ENCODE measurements at regions not wholly inside any gene's neighbourhood (a gene's known extent, or its start where the extent isn't known, plus 50 kb on each side); places are given as distances from the start of the nearest gene placed in this dataset.
"Not testable (repeated sequence)": the region's sequence is repeated elsewhere in the genome, so short reads cannot be mapped to it uniquely, and the experiment has no call there.

- no peak for DNase-seq (ENCODE audit: low spot score)
- ATAC-seq = no peak
- intact Hi-C loops (cut with DNase I) = no loop called here
Observed at GRCh38 chr17:33529816-33530215, 236.7 kb upstream of the ASIC2 start.

GRCh38 chr17:33531311-33531710, 238.2 kb upstream of the ASIC2 start:
- intact Hi-C loops (cut with DNase I) = no loop called here
- no peak for ATAC-seq

DNA sequence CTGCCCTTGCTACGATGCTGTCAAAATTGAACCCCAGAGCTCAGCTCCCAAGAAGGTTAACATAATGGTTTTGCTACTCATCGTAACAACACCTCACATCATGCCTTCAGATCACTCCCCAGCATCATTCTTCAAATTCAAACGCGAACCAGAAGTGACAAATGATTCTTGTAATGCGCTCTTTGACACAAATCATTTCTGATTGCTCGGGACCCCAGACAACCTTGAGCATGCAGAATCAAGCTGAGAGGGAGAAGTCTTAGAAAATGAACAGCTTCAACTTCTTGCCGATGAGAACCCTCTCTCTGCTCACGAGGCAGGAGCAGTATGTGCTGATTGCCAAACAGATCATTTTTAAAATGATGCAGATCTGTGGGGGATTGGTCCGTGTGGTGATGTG, 241.0 kb upstream of the ASIC2 start:
- ATAC-seq (no peak), DNase-seq (ENCODE audit: low spot score) (no peak)
- intact Hi-C loops (cut with DNase I) = no loop called here

More at GRCh38 chr17:33531311-33531710, 238.2 kb upstream of the ASIC2 start:
- no peak for DNase-seq (ENCODE audit: low spot score)

DNA sequence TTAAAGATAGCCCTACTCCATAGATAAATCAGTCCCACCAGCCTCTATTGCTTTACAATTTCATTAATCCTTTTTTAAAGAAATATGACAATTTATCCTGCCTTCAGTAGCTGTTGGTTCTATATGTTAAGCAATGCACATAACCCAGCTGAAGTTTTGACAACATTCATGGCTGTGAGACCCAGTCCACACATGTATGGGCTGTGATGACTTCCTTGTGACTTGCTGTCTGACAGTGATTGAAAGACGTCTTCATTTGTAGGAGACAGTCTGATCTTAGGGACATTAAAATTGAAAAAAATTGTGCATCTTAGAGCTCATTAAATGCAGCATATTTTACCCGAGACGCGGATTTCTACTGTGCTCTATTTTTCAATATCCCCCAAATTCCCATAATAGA, 252.0 kb upstream of the ASIC2 start:
- ATAC-seq (no peak), DNase-seq (ENCODE audit: low spot score) (no peak)
- intact Hi-C loops (cut with DNase I) = no loop called here

- no peak for ATAC-seq
- intact Hi-C loops (cut with DNase I) = no loop called here
- DNase-seq (ENCODE audit: low spot score) = no peak
Observed at GRCh38 chr17:33550261-33550660, 257.2 kb upstream of the ASIC2 start.

DNA sequence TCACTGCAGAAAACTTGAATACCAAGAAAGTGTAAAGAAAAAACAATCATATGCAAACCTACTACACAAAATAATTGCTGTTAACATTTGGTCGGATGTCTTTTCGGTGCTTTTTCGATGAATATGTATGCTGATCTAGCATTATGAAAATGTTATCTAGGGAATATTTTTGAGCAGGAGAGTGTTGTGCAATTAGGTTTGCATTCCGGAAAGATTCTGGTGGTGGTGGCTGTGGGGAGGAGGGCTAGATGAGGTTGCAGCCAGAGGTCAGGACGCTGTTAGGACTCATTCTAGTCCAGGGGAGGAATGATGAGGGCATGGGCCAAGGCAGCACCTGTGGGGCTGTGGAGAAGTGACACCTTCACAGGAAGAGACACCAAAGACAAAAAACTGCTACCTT, 258.0 kb upstream of the ASIC2 start:
- intact Hi-C loops (cut with DNase I) = no loop called here
- DNase-seq (ENCODE audit: low spot score) (no peak), ATAC-seq (no peak)

GRCh38 chr17:33551911-33552310, 258.8 kb upstream of the ASIC2 start:
- intact Hi-C loops (cut with DNase I) = no loop called here
- ATAC-seq (no peak), DNase-seq (ENCODE audit: low spot score) (no peak)

- intact Hi-C loops (cut with DNase I) = no loop called here
- DNase-seq (ENCODE audit: low spot score) (no peak), ATAC-seq (no peak)
Observed at GRCh38 chr17:33560165-33560564, 267.1 kb upstream of the ASIC2 start.

- intact Hi-C loops (cut with DNase I) = no loop called here
- DNase-seq (ENCODE audit: low spot score) (no peak), ATAC-seq (no peak)
Observed at GRCh38 chr17:33560871-33561270, 267.8 kb upstream of the ASIC2 start.

DNA sequence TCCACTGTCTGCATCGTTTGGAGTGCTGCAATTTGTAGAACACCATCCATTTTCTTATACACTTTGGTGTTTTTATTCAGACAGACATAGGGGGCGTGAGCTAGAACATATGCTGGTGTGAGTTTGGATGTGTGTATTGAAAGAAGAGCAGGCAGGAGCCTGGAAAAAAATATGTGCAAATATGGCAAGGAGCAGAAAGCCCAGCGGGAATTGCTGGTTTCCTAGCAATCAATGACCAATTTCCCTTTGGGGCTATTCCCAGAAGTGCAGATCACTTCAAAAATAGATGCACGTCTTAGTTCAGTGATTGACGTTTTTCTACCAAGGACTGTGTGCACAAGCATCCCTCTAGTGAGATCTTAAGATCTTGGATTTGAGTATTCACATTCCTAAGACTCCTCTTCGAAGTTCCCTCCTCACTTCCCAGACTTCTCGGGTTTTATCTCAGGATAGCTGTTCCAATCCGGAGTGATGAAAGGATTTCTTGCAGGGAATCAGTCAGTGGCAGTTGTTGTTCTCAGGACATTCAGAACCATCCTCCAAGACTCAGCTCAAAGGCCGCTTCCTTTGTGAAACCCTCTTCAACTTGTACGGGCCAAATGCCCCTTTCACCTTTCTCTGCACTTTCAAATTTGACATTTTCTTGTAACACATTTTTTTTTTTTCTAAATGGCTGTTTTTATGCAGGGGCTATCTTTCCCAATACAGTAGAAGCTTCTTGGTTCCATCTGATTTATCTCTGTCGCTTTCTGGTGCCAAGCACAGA, 268.7 kb upstream of the ASIC2 start:
- DNase-seq (ENCODE audit: low spot score) (no peak), ATAC-seq (no peak)
- intact Hi-C loops (cut with DNase I) = no loop called here

DNA sequence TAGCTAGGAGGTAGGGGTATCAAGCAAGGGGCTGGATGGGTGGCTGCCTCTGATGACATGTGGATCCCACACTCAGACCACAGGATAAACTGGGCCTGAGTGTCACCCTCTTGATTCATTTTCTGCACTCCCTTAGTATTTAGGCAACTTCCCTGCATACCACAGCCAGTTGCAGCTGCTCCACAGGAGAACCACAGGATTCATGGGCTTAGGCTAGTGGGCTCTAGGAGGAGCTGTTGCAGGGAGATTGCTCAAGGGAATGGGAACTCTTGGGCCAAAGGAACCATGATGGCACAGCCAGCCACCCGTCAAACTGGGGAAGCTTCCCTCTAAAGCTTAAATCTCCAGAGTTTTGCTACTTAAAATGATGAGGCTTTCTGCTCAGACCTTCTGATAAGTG, 269.7 kb upstream of the ASIC2 start:
- no peak for DNase-seq (ENCODE audit: low spot score)
- intact Hi-C loops (cut with DNase I) = no loop called here
- no peak for ATAC-seq

GRCh38 chr17:33564146-33564545, 271.1 kb upstream of the ASIC2 start:
- DNase-seq (ENCODE audit: low spot score) (no peak), ATAC-seq (no peak)
- intact Hi-C loops (cut with DNase I) = no loop called here

DNA sequence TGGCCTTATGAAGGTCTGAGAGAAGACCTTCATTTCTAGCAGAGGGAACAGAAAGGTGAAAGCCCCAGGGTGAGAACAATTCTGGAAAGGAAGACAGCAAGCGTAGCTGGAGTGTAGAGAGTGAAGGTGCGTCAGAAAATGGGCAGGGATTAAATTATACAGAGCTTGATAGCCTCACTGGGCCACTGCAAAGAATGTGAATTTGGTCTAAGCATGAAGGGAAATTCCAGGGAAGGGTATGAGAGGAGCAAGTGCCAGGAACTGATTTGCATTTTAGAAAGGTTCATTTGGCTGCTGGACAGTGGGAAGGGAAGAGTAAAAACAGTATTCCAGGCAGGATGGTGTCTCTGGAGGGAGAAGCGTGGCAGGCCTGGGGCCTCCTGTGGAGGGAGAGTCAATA, 274.1 kb upstream of the ASIC2 start:
- no peak for DNase-seq (ENCODE audit: low spot score)
- intact Hi-C loops (cut with DNase I) = no loop called here
- no peak for ATAC-seq

DNA sequence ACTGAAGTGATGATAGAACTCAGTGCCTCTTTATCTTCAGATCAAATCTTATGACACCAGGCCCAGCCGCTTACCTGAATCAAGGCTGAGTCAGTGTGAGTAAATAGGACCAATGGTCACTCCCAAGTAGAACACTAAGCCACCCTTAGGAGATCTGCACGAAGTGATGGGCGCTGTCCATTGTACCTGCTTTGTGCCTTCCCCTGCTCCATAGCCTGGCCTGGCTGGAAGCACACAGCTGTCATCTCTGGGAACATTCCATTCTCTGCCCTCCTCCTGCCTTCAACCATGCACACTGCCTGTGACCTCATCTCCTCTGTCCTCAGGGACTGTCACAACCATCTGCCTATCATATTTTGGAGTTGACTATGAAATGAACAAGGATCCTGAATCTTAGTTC, 279.5 kb upstream of the ASIC2 start:
- intact Hi-C loops (cut with DNase I) = no loop called here
- DNase-seq (ENCODE audit: low spot score) = no peak
- no peak for ATAC-seq

GRCh38 chr17:33574942-33575445, 281.9 kb upstream of the ASIC2 start:
- DNase-seq (ENCODE audit: low spot score) (no peak), ATAC-seq (no peak)
- intact Hi-C loops (cut with DNase I) = no loop called here

DNA sequence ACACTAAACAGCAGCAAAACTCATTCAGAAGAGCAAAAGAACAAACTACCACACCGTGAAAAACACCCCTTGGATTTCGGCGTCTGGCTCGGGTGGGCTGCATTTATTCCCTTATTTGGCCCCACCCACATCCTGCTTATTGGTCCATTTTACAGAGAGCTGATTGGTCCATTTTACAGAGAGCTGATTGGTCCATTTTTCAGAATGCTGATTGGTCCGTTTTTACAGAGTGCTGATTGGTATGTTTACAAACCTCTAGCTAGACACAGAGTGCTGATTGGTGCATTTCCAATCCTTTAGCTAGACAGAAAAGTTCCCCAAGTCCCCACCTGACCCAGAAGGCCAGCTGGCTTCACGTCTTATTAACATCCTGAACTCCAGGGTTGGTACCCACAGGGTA, 286.6 kb upstream of the ASIC2 start:
- intact Hi-C loops (cut with DNase I); DNase-seq (ENCODE audit: low spot score); ATAC-seq: not testable (repeated sequence)

- no peak for ATAC-seq
- intact Hi-C loops (cut with DNase I) = no loop called here
- no peak for DNase-seq (ENCODE audit: low spot score)
Observed at GRCh38 chr17:33580215-33580614, 287.1 kb upstream of the ASIC2 start.

DNA sequence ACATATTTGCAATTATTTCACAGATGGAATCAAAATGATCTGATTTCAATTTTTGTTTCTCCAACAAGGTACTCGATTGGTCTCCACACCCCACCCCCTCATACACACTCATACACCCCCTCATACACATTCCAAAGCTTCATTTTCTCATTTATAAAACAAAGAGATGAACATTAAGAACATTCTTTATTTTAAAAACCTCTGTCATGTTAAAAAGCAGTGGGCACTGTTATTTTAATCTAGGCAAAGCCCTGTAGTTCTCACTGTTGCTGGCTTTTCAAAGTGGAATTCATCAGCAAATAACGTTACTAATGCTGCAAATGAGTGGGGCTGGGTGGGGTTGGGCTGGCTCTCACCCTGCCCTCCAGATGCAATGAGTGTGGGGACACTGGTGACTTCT, 289.6 kb upstream of the ASIC2 start:
- no peak for ATAC-seq
- intact Hi-C loops (cut with DNase I) = no loop called here

DNA sequence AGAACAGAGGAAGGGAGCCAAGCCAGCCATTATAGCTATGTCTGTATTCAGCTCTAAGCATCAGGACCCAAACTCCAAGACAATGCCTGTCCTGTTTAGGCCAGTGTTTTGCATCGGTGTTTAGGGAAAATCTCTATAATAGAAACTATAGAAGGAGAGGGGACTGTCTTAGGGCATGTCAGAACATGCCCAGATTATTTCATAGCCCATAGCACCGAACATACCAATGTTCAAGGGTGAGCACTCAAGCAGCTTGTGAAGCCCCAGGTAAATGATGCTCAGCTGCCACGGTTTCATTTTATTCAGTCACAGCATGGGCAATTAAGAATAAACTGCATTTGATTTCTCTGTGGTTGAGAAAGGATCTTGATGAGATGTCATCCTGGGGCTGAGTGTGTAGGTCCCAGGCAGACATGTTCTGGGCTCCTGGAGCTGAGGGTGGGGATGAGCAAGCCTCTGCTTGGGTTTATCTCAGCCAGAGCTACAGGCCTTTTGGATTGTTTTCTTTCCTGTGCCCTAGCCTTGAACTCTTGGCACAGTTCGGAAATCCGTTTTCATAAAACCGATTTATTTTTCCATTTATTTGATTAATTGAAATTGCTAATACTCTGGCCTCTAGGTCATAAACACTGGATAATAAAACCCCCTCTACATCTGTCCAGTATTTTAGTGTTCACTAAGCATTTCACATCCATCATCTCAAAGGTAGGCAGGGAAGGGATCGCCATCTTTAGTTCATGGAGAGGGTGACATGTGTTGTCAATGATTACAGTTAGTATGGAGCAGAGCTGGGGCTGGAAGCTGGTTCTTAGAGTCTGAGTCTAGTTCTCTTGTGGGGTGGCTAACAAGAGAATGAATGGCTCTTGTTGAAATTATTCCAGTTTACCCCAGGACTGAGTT, 290.7 kb upstream of the ASIC2 start:
- no peak for DNase-seq (ENCODE audit: low spot score)
- intact Hi-C loops (cut with DNase I) = no loop called here
- ATAC-seq = no peak

More for the DNA sequence above, 289.6 kb upstream of the ASIC2 start:
- no peak for DNase-seq (ENCODE audit: low spot score)

- DNase-seq (ENCODE audit: low spot score) (no peak), ATAC-seq (no peak)
Observed at GRCh38 chr17:33593991-33594390, 300.9 kb upstream of the ASIC2 start.

More at GRCh38 chr17:33593991-33594390, 300.9 kb upstream of the ASIC2 start:
- intact Hi-C loops (cut with DNase I) = no loop called here
